COLO668 (cell line): ENCODE measurements at regions not wholly inside any gene's neighbourhood (a gene's known extent, or its start where the extent isn't known, plus 50 kb on each side); places are given as distances from the start of the nearest gene placed in this dataset.
"Not testable (repeated sequence)": the region's sequence is repeated elsewhere in the genome, so short reads cannot be mapped to it uniquely, and the experiment has no call there.

Source experiments
- DNase-seq: peaks from one replicate; lab custom pipeline; 2025; ENCODE audit not compliant: unreplicated experiment; lab: John Stamatoyannopoulos, UW

- DNase-seq, result not testable (repeated sequence)
These were observed 120.3 kb upstream of the NBPF19 start for GRCh38 chr1:149354579-149354978.

GRCh38 chr1:149355748-149356147 is 119.1 kb upstream of the NBPF19 start:
- DNase-seq, result not testable (repeated sequence)

GRCh38 chr1:149356152-149356551 is 118.7 kb upstream of the NBPF19 start:
- DNase-seq, result not testable (repeated sequence)

- not testable (repeated sequence) for DNase-seq
These were observed 114.5 kb upstream of the NBPF19 start for GRCh38 chr1:149360351-149360750.

- DNase-seq, result not testable (repeated sequence)
These were observed 113.5 kb upstream of the NBPF19 start for GRCh38 chr1:149361310-149361709.

GRCh38 chr1:149364188-149364981 is 110.5 kb upstream of the NBPF19 start:
- DNase-seq, result not testable (repeated sequence)

- not testable (repeated sequence) for DNase-seq
These were observed 108.4 kb upstream of the NBPF19 start for GRCh38 chr1:149366402-149366801.

- DNase-seq, result not testable (repeated sequence)
These were observed 107.3 kb upstream of the NBPF19 start for GRCh38 chr1:149367472-149368044.

GRCh38 chr1:149368337-149368736 is 106.5 kb upstream of the NBPF19 start:
- not testable (repeated sequence) for DNase-seq

- DNase-seq, result not testable (repeated sequence)
These were observed 105.8 kb upstream of the NBPF19 start for GRCh38 chr1:149369081-149369480.

GRCh38 chr1:149371955-149372354 is 102.9 kb upstream of the NBPF19 start:
- DNase-seq, result not testable (repeated sequence)

GRCh38 chr1:149378462-149378861 is 96.4 kb upstream of the NBPF19 start:
- not testable (repeated sequence) for DNase-seq

GRCh38 chr1:149390173-149390926 is 84.5 kb upstream of the NBPF19 start:
- DNase-seq, result peak; percentile 39

- DNase-seq, result not testable (repeated sequence)
These were observed 83.9 kb upstream of the NBPF19 start for GRCh38 chr1:149390931-149391330.

GRCh38 chr1:149395802-149396201 is 79.0 kb upstream of the NBPF19 start:
- DNase-seq, result not testable (repeated sequence)

GRCh38 chr1:149398527-149398926 is 76.3 kb upstream of the NBPF19 start:
- DNase-seq, result not testable (repeated sequence)

GRCh38 chr1:149408404-149408803 is 66.4 kb upstream of the NBPF19 start:
- DNase-seq, result not testable (repeated sequence)

- DNase-seq, result not testable (repeated sequence)
These were observed 59.5 kb upstream of the NBPF19 start for GRCh38 chr1:149415373-149415772.

GRCh38 chr1:149418782-149419181 is 56.1 kb upstream of the NBPF19 start:
- DNase-seq, result not testable (repeated sequence)

- not testable (repeated sequence) for DNase-seq
These were observed 51.7 kb upstream of the NBPF19 start for GRCh38 chr1:149423122-149423521.
